ENCODE measurements at regions not wholly inside any gene's neighbourhood (a gene's known extent, or its start where the extent isn't known, plus 50 kb on each side); places are given as distances from the start of the nearest gene placed in this dataset.

DNA sequence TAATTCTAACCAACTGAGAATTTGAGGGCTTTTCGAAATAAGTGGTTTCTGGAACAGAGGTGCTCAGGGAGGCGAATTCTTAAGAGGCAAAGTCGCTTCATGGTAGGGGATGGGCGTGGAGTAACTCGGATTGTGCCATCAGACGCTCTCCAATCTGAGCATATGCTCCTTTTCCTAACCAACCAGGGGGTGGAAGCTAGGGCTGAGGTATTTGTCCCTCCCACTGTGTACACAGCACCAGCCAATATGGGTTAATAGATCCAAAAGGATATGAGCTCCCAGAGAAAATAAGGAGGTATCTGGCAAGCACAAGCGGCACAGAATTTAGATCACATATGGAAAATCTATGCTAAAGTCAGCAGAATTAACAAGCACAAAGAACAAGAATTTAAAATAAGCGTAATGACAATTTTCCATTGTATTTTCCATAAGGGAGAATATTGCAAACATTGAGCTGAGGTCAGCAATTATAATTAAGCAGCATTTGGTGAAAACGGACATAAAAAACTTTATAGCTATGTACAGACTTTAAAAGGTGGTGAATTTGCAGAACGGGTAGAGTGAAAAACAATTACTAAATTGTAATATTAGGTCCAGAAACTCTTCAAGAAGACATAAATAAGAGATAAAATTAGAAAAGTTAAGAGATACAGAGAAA lies 55.0 kb upstream of the PHACTR1 start:
- Histone ChIP-seq H3K9ac (ENCODE audit: low read depth in 2 of 2, low read length in 2 of 2) (no peak overlapping the region), H3K27ac (no peak overlapping the region), H3K4me1 (no peaks in the 10 kb centered on the region), H3K9me3 (no peaks in the 10 kb centered on the region), H3K36me3 (no peaks in the 10 kb centered on the region), H3K4me3 (no peak overlapping the region), H3K27me3 (no peaks in the 10 kb centered on the region)
- intact Hi-C loops (cut with DNase I): no loop called here
- TF ChIP-seq, protein P1, sequence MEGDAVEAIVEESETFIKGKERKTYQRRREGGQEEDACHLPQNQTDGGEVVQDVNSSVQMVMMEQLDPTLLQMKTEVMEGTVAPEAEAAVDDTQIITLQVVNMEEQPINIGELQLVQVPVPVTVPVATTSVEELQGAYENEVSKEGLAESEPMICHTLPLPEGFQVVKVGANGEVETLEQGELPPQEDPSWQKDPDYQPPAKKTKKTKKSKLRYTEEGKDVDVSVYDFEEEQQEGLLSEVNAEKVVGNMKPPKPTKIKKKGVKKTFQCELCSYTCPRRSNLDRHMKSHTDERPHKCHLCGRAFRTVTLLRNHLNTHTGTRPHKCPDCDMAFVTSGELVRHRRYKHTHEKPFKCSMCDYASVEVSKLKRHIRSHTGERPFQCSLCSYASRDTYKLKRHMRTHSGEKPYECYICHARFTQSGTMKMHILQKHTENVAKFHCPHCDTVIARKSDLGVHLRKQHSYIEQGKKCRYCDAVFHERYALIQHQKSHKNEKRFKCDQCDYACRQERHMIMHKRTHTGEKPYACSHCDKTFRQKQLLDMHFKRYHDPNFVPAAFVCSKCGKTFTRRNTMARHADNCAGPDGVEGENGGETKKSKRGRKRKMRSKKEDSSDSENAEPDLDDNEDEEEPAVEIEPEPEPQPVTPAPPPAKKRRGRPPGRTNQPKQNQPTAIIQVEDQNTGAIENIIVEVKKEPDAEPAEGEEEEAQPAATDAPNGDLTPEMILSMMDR (IDR thresholded peaks at IDR 0.05): no peak
- DNase-seq: no peak
